GM21360 (cell line): ENCODE measurements at regions not wholly inside any gene's neighbourhood (a gene's known extent, or its start where the extent isn't known, plus 50 kb on each side); places are given as distances from the start of the nearest gene placed in this dataset.

Experiments used
- ATAC-seq: cut with Tn5 transposase; IDR thresholded peaks from one replicate; pipeline ENCODE4 v1.9.1; 2021; ENCODE audit warnings: mild to moderate bottlenecking, moderate library complexity; ENCODE audit not compliant: unreplicated experiment

DNA sequence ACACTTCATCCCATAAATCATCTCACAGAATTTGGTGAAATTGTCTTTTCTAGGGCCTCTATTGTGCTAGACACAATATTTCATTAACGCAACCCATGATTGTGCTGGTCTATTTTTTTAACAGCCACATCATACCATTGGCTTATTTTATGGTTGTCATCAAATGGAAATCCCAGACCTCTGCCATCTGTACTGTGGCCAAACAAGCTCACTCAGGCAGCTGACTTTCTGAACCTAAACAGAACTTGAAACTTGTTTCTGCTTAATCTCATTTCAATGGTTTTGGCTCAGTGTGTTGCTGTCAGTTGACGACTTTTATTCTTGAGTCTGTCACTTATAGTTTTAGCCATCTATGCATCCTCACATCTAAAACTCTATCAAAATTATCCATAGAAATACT is 111.8 kb downstream of the HAO1 start:
- ATAC-seq, result no peak

DNA sequence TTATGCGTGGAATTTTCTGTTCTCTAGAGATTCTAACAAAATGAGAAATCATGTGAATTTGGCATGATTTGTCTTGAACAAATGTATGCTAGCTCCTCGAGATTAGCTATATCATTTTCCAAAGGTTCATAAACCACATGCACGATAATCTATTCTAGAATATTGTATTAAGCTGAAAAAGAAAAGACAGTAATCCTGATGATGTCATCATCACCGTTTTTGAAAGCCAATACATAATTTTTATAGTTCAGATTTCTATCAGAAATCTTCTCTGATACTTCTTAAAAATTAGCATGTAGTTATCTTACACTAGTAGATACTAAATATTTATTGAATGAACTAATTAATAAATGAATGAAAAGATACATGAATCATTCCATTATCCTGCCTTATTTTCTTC is 111.2 kb downstream of the HAO1 start:
- ATAC-seq, result no peak

DNA sequence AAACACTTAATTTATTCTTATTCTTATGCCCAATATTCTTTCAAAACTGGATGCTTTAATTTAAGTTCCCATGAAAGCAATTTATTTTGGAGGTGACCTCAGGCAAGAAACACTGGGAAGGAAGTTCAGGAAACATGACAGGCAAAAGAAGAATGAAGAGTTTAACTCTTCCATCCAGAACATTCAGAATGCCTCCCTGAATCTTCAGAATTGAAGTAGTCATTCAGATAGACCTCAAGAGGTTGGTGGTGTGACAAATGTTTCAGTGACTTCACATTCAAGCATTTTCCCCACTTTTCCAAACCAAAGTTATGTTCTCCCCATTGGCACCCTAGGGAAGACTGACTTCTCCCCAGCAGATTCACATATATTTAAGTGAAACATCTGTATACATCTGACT is 110.5 kb downstream of the HAO1 start:
- ATAC-seq, result no peak
